Adipocyte (in vitro differentiated cells): ENCODE measurements at regions not wholly inside any gene's neighbourhood (a gene's known extent, or its start where the extent isn't known, plus 50 kb on each side); places are given as distances from the start of the nearest gene placed in this dataset.
"Not testable (repeated sequence)": the region's sequence is repeated elsewhere in the genome, so short reads cannot be mapped to it uniquely, and the experiment has no call there.

ENCODE experiments used
- DNase-seq: peaks from one replicate; pipeline ENCODE4 v3.0.0-alpha.2; 2015; ENCODE audit warnings: low read depth
- H3K27me3 ChIP-seq: replicated peaks from 2 replicates; pipeline ENCODE4 v1.7.0; 2013; ENCODE audit warnings: mild to moderate bottlenecking, low read length, moderate library complexity; ENCODE audit not compliant: control insufficient read depth, insufficient read depth
- H3K36me3 ChIP-seq: 2 replicates; pipeline ENCODE4 v1.7.0; 2013; ENCODE audit warnings: low read length, mild to moderate bottlenecking, moderate library complexity; ENCODE audit not compliant: control insufficient read depth, insufficient read depth, severe bottlenecking
- H3K4me1 ChIP-seq: 2 replicates; pipeline ENCODE4 v1.7.0; 2013; ENCODE audit warnings: mild to moderate bottlenecking, low read length, moderate library complexity; ENCODE audit not compliant: control insufficient read depth, insufficient read depth
- H3K4me3 ChIP-seq: 2 replicates; pipeline ENCODE4 v1.7.0; 2013; ENCODE audit warnings: mild to moderate bottlenecking, low read length, moderate library complexity
- H3K9ac ChIP-seq: 2 replicates; pipeline ENCODE4 v1.7.0; 2013; ENCODE audit warnings: mild to moderate bottlenecking, low read length, moderate library complexity
- H3K9me3 ChIP-seq: 2 replicates; pipeline ENCODE4 v1.7.0; 2013; ENCODE audit warnings: mild to moderate bottlenecking, low read length, moderate library complexity; ENCODE audit not compliant: control insufficient read depth

- Histone ChIP-seq H3K9me3 (no peaks in the 10 kb centered on the region), H3K4me3 (no peak overlapping the region), H3K27me3 (peaks cover 19% of the 10 kb centered on the region), H3K9ac (no peak overlapping the region), H3K4me1 (no peaks in the 10 kb centered on the region), H3K36me3 (no peaks in the 10 kb centered on the region)
- no peak for DNase-seq
These were observed 54.5 kb downstream of the IRX5 start for GRCh38 chr16:54985156-54985555.

- no peaks in the 10 kb centered on the region for H3K9me3 ChIP-seq
- H3K4me1 ChIP-seq: no peaks in the 10 kb centered on the region
- no peaks in the 10 kb centered on the region for H3K36me3 ChIP-seq
- peaks cover 19% of the 10 kb centered on the region for H3K27me3 ChIP-seq
- no peak overlapping the region for H3K9ac ChIP-seq
- no peak for DNase-seq
- no peak overlapping the region for H3K4me3 ChIP-seq
These were observed 55.0 kb downstream of the IRX5 start for GRCh38 chr16:54985668-54986067.

GRCh38 chr16:54986409-54986808 is 55.7 kb downstream of the IRX5 start:
- Histone ChIP-seq H3K9me3 (no peaks in the 10 kb centered on the region), H3K4me1 (no peaks in the 10 kb centered on the region), H3K9ac (no peak overlapping the region), H3K27me3 (peaks cover 19% of the 10 kb centered on the region), H3K4me3 (no peak overlapping the region), H3K36me3 (no peaks in the 10 kb centered on the region)
- no peak for DNase-seq

- no peak overlapping the region for H3K9ac ChIP-seq
- DNase-seq: no peak
- peaks cover 19% of the 10 kb centered on the region for H3K27me3 ChIP-seq
These were observed 56.4 kb downstream of the IRX5 start for GRCh38 chr16:54987081-54987480.

GRCh38 chr16:54991525-54991924 is 60.9 kb downstream of the IRX5 start:
- Histone ChIP-seq H3K9me3 (no peaks in the 10 kb centered on the region), H3K9ac (no peak overlapping the region), H3K27me3 (peaks cover 19% of the 10 kb centered on the region), H3K4me3 (no peak overlapping the region), H3K4me1 (no peaks in the 10 kb centered on the region), H3K36me3 (no peaks in the 10 kb centered on the region)
- no peak for DNase-seq

More at GRCh38 chr16:54987081-54987480, 56.4 kb downstream of the IRX5 start:
- H3K4me1 ChIP-seq: no peaks in the 10 kb centered on the region
- no peak overlapping the region for H3K4me3 ChIP-seq
- H3K9me3 ChIP-seq: no peaks in the 10 kb centered on the region
- H3K36me3 ChIP-seq: no peaks in the 10 kb centered on the region

GRCh38 chr16:54991946-54992345 is 61.3 kb downstream of the IRX5 start:
- not testable (repeated sequence) for H3K4me1 ChIP-seq

GRCh38 chr16:54993106-54993895 is 62.6 kb downstream of the IRX5 start:
- no peaks in the 10 kb centered on the region for H3K36me3 ChIP-seq
- H3K4me3 ChIP-seq: no peak overlapping the region
- no peak overlapping the region for H3K9ac ChIP-seq
- H3K9me3 ChIP-seq: no peaks in the 10 kb centered on the region
- no peaks in the 10 kb centered on the region for H3K4me1 ChIP-seq
- DNase-seq: no peak
- peaks cover 24% of the 10 kb centered on the region for H3K27me3 ChIP-seq

More at GRCh38 chr16:54991946-54992345, 61.3 kb downstream of the IRX5 start:
- H3K9me3 ChIP-seq, DNase-seq, H3K36me3 ChIP-seq, H3K9ac ChIP-seq, H3K4me3 ChIP-seq: not testable (repeated sequence)
- peaks cover 19% of the 10 kb centered on the region for H3K27me3 ChIP-seq

- Histone ChIP-seq H3K4me1 (no peaks in the 10 kb centered on the region), H3K9ac (no peak overlapping the region), H3K27me3 (peaks cover 15% of the 10 kb centered on the region), H3K4me3 (no peak overlapping the region), H3K36me3 (no peaks in the 10 kb centered on the region), H3K9me3 (no peaks in the 10 kb centered on the region)
- DNase-seq: no peak
These were observed 65.5 kb downstream of the IRX5 start for GRCh38 chr16:54996186-54996585.

- Histone ChIP-seq H3K4me3 (no peak overlapping the region), H3K4me1 (no peaks in the 10 kb centered on the region), H3K36me3 (no peaks in the 10 kb centered on the region), H3K9me3 (no peaks in the 10 kb centered on the region), H3K9ac (no peak overlapping the region), H3K27me3 (peaks cover 15% of the 10 kb centered on the region)
- no peak for DNase-seq
These were observed 68.2 kb downstream of the IRX5 start for GRCh38 chr16:54998834-54999233.

- Histone ChIP-seq H3K4me3 (no peak overlapping the region), H3K27me3 (peaks cover 15% of the 10 kb centered on the region), H3K9ac (no peak overlapping the region), H3K9me3 (no peaks in the 10 kb centered on the region), H3K36me3 (no peaks in the 10 kb centered on the region), H3K4me1 (no peaks in the 10 kb centered on the region)
- no peak for DNase-seq
These were observed 68.8 kb downstream of the IRX5 start for GRCh38 chr16:54999481-54999880.

GRCh38 chr16:55000595-55000994 is 69.9 kb downstream of the IRX5 start:
- H3K27me3 ChIP-seq: peaks cover 15% of the 10 kb centered on the region
- DNase-seq: peak; percentile 7
- no peaks in the 10 kb centered on the region for H3K36me3 ChIP-seq
- H3K9ac ChIP-seq: no peak overlapping the region
- no peaks in the 10 kb centered on the region for H3K9me3 ChIP-seq
- no peaks in the 10 kb centered on the region for H3K4me1 ChIP-seq
- H3K4me3 ChIP-seq: no peak overlapping the region

- peaks cover 22% of the 10 kb centered on the region for H3K27me3 ChIP-seq
- H3K4me1 ChIP-seq: no peaks in the 10 kb centered on the region
- no peaks in the 10 kb centered on the region for H3K9me3 ChIP-seq
- H3K4me3 ChIP-seq: no peak overlapping the region
- H3K9ac ChIP-seq: no peak overlapping the region
- peak; percentile 19 for DNase-seq
- no peaks in the 10 kb centered on the region for H3K36me3 ChIP-seq
These were observed 71.3 kb downstream of the IRX5 start for GRCh38 chr16:55001931-55002330.
